T-helper 9 cell (primary cell): ENCODE measurements at regions not wholly inside any gene's neighbourhood (a gene's known extent, or its start where the extent isn't known, plus 50 kb on each side); places are given as distances from the start of the nearest gene placed in this dataset.
A peak's percentile ranks its signal among the peaks of the same experiment; 100 is the strongest.

Experiments
- DNase-seq: peaks from one replicate; pipeline ENCODE4 v3.0.0-alpha.2; 2020

GRCh38 chr13:95352486-95352885, 51.2 kb upstream of the ABCC4 start:
- DNase-seq, result no peak

DNA sequence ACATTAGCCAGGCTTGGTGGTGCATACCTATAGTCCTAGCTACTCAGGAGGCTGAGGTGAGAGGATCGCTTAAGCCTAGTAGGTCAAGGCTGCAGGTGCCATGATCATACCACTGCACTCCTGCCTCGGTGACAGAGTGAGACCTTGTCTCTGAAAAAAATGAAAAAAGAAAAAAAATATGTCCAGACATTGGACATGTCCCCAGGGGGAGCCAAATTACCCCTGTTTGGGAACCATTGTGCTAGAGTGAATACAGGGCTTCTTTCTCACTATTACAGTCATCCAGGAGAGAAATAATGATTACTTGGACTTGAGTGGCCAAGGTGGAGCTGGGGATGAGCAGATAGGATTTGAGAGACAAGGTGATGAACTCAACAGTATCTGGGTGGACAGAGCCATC, 52.9 kb upstream of the ABCC4 start:
- DNase-seq, result no peak

DNA sequence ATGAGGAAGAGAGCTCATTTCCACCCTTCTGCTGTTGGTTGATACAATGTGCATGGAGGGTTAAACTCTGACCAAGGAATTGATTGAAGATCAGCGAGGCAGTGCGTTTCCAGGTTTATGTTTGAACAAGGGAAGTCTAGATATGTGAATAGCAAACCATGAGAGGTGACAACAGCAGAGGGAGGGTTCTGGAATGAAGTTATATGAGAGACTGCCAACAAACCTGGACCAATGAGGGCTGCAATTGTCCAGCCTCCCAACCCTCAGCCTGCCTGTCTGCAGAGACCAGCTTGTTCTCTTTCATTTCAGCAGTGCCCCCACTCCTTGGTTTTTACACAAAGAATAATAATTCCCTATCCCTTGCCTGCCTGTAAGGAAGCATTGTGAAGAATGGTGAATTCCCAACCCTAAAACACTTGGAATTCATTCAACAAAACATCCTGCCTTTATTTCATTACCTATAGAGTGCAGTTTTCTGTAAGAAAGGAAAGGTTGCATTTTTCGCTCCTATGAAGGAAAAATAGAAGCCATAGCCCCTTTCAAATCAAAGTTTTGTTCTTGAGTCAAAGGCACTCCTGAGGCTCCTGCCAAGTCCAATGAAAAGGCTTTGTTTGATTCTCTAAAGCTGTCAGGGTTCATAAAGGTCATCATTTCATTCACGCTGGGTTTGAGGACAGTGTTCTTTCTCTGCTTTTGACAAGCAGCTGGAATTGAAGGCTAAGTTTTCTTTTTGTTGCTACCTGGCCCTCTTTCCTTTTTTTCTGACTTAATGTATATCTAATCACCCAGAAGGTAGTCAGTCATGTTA, 53.6 kb upstream of the ABCC4 start:
- DNase-seq, result no peak

DNA sequence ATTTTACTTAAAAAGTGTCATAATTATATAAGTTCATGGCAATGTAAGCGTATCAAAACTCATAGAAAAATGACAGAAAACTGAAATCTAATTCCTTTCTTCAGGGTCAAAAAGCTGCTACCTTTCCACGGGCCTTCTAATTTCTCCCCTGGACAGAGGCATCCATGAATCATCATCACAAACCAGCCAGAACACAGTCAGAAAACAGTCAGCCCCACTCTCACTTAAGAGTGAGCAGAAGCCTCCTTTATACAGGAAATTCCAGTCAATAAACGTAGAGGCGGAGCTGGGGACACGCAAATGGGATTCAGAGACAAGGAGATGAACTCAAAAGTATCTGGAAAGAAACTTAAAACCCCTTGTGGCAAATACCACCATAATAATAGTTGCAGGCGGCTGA, 54.2 kb upstream of the ABCC4 start:
- DNase-seq, result no peak

DNA sequence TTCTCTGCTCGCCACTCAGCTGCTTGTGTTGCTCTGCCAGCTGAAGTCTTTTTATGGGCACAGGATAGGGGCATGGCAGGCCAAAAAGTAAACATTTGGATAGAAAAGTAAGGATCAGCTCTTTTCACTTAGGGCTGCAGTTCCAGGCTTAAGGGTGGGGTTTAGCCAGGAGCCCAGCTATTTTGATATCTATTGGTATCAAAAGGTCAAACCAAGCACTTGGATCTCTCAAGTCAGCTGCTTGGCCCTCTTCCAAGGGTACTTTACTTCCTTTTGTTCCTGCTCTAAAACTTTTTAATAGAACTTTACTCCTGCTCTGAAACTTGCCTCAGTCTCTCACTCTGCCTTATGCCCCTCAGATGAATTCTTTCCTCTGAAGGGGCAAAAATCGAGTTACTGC, 55.7 kb upstream of the ABCC4 start:
- no peak for DNase-seq

DNA sequence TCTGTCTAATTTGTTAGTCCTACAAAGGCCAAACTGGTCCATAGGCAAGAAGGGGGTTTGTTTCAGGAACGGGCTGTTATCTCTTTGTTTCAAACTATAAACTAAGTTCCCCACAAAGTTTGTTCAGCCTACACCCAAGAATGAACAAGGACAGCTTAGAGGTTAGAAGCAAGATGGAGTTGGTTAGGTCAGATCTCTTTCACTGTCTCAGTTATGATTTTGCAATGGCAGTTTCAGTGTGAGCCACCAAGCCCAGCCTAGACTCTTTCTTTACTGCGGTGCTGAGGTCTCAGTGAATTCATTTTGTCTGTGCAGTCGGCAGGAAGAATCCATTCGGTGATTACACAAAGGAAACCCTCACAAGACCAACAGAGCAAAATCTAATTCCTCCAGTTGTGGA, 56.6 kb upstream of the ABCC4 start:
- no peak for DNase-seq

GRCh38 chr13:95360052-95360451, 58.8 kb upstream of the ABCC4 start:
- no peak for DNase-seq

GRCh38 chr13:95360464-95361097, 59.3 kb upstream of the ABCC4 start:
- DNase-seq, result no peak

DNA sequence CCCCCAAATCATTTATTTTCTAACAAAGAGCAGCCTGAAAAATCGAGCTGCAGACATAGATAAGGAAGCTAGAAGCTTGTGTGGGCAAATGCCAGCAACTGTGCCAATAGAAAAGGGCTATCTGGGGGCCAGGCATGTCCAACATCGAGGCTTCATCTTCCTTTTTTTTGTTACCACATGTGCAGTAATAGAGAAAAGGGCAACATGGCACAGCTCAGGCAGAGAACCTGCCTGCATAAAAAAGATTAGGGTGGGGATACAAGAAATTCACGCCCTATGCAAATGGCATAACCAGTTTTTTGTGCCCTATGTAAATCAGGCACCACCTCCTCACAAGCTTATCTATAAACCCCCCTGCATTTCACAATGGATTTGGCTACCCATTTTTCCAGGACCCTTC, 60.4 kb upstream of the ABCC4 start:
- no peak for DNase-seq

DNA sequence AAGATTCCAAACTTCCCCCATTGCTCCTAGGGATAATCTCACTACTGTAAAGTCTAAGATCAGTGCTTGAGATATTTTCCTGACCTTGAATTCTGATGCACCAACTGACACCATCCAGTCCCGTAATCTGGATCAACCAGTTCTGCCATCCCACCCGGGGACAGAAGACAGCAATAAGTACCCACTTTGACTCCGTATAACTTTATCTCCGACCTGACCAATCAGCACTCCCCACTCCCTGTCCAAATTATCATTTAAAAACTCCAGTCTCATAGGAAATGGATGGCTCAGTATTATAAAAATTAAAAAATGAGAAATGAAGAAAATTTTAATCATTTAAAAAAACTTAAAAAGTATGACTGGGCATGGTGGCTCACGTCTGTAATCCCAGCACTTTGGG, 61.4 kb upstream of the ABCC4 start:
- no peak for DNase-seq

DNA sequence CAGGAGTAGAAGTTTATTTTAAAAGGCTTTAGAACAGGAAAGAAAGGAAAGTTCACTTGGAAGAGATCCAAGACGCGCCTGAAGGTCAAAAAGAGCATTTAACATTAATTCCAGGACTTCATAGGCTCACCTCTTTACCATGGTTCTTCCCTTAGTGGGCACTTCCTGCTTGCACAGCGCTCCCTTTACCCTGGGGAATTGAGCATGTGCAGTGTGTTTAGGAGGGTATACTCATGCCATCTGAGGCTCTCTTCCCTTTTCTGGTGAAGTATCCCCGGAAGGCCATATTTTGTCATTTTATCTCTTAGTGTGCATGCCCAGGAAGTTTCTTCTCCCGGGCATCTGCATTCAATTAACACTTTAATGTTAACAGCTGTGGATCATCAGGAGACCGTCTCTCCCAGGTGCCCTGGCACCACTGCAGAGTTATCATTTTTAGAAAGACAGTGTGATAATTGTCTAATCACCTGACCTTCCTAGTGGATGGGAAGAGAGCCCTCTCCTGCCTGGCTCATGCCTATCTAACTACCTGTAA, 66.1 kb upstream of the ABCC4 start:
- no peak for DNase-seq

GRCh38 chr13:95368998-95369397, 67.7 kb upstream of the ABCC4 start:
- DNase-seq, result no peak

GRCh38 chr13:95375706-95376105, 74.5 kb upstream of the ABCC4 start:
- no peak for DNase-seq

- no peak for DNase-seq
Measured at GRCh38 chr13:95378603-95379002, 77.4 kb upstream of the ABCC4 start.

- peak; percentile 39 for DNase-seq
Measured at GRCh38 chr13:95380468-95381211, 79.4 kb upstream of the ABCC4 start.

DNA sequence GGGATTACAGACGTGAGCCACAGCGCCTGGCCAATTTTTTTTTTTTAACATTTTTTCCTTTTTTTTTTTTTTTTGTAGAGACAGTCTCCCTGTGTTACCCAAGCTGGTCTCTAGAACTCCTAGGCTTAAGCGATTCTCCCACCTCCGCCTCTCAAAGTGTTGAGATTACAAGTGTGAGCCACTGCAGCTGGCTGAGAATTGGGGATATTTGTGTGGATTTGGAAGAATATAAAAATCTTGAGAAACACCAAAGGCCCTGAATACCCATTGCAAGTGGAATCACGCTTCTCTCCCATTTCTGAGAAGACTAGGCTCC, 79.9 kb upstream of the ABCC4 start:
- no peak for DNase-seq

DNA sequence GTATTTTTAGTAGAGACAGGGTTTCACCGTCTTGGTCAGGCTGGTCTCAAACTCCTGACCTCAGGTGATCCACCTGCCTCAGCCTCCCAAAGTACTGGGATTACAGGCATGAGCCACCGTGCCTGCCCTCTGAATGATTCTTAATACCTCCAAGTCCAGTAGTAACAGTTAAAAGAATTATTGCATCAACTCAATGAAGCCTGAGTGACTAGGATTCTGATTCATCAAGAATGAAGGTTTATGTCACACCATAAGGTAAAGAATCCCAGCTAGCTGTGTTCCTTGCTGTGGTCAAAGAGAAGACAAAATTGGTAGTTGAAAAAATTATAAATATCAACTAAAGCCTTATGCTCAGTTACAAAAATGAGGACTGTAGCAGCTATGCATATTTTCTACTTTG, 81.2 kb upstream of the ABCC4 start:
- no peak for DNase-seq

DNA sequence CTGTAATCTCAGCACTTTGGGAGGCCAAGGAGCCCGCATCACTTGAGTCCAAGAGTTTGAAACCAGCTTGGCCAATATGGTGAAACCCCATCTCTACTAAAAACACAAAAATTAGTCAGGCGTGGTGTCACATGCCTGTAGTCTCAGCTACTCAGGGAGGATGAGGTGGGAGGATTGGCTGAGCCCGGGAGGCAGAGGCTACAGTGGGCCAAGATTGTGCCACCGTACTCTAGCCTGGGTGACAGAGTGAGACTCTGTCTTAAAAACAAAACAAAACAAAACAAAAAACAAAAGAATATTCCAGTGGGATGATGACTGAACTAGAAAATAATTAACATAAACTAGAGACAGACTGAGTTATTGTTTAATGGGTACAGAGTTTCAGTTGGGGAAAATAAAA, 81.7 kb upstream of the ABCC4 start:
- no peak for DNase-seq

DNA sequence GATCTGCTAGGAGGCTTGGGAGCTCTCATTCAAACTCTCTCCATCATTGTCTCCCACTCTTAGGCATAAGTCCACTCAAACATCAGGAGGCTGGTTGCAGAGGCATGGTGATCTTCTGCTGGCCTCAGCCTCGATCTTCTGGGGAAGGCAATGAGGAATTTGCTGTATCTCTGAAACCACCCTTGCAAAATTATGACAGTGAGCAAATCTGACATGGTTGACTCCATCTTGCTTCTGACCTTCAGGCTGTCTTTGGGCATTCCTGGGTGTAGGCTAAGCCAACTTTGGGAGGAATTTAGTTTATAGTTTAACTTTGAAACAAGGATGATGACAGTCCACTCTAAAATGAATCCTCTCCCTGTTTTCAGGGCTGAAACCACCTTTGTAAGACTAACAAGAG, 84.1 kb upstream of the ABCC4 start:
- DNase-seq, result no peak

GRCh38 chr13:95385798-95386197, 84.5 kb upstream of the ABCC4 start:
- no peak for DNase-seq

GRCh38 chr13:95386370-95386769, 85.1 kb upstream of the ABCC4 start:
- no peak for DNase-seq

GRCh38 chr13:95387733-95388207, 86.5 kb upstream of the ABCC4 start:
- DNase-seq, result no peak

DNA sequence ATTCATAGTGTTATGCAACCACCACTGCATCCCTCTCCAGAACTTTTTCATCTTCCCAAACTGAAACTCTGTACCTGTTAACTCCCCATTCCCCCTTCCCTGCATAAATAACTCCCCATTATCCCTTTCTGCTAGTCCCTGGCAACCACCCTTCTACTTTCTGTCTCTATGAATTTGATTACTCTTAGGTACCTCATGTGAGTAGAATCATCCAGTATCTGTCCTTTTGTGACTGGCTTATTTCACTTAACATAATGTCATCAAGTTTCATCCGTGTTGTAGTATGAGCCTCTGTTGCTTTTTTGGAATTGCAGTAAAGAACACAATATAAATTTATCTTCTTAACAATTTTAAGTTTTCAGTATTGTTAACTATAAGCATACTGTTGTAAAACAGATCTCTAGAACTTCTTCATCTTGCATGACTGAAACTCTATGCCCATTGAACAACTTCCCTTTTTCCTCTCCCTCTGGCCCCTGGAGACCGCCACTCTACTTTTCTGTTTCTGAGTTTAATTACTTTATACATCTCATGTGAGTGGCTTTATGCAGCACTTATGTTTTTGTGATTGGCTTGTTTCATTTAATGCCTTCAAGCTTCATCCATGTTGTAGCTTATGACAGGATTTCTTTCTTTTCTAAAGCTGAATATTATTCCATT, 87.3 kb upstream of the ABCC4 start:
- no peak for DNase-seq
